BJ (cell line): ENCODE measurements at regions not wholly inside any gene's neighbourhood (a gene's known extent, or its start where the extent isn't known, plus 50 kb on each side); places are given as distances from the start of the nearest gene placed in this dataset.

Experiments used
- CTCF ChIA-PET: fragments of 350-600 bp; formaldehyde crosslinking; extraction: SDS; loops from one replicate; lab custom pipeline; 2021; ENCODE audit warnings: antibody characterized with exemption, inconsistent platforms; lab: Yijun Ruan, JAX
- POLR2A ChIA-PET: fragments of 300-600 bp; sonication (Branson Sonifier 250); formaldehyde crosslinking; extraction: SDS; loops from one replicate; lab custom pipeline; 2021; ENCODE audit warnings: antibody characterized with exemption; lab: Charles Lee
- DNase-seq: peaks from one replicate; pipeline ENCODE4 v3.0.0-alpha.2; 2011; ENCODE audit warnings: low read depth
- H3K27me3 ChIP-seq: 2 replicates; pipeline ENCODE4 v1.6.0; 2011; ENCODE audit warnings: low read length; ENCODE audit not compliant: control insufficient read depth, insufficient read depth
- H3K36me3 ChIP-seq: 2 replicates; pipeline ENCODE4 v1.5.1; 2011; ENCODE audit warnings: low read length; ENCODE audit not compliant: control insufficient read depth, insufficient read depth
- H3K4me3 ChIP-seq: 2 replicates; pipeline ENCODE4 v1.5.1; 2011; ENCODE audit warnings: low read depth, mild to moderate bottlenecking, control low read depth, low read length
- TF ChIP-seq, protein P1 (sequence below): IDR thresholded peaks from 2 replicates; pipeline ENCODE4 v1.5.1; 2011; ENCODE audit warnings: low read depth, mild to moderate bottlenecking, control low read depth, inconsistent platforms, low read length, moderate library complexity; ENCODE audit not compliant: insufficient read depth

DNA sequence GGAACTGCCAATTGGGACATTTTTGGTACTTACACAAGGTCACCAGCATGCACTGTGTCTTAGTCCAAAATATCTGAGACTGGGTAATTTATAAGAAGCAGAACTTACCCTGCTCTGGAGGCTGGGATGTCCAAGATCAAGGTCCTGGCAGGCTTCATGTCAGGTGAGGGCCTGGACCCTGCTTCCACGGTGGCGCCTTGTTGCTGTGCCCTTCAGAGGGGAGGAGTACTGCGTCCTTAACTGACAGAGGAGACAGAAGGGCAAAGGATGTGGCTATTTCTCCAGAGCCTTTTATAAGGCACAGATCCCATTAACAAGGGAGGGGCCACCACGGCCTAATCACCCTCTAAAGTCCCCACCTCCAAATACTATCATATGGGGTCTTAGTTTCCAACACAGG is 178.9 kb downstream of the C16orf95 start:
- CTCF ChIA-PET, result interaction anchor here (1.1 to 1.2 kb wide), 2 partner anchors 11 to 95 kb away, joined by 3 to 5 read pairs; no protein-coding TSS in a partner anchor
- H3K27me3 ChIP-seq, result no peaks in the 10 kb centered on the region
- DNase-seq, result no peak
- no peak overlapping the region for H3K4me3 ChIP-seq
- H3K36me3 ChIP-seq, result no peaks in the 10 kb centered on the region
- POLR2A ChIA-PET, result no interaction called here
- TF ChIP-seq, protein P1, sequence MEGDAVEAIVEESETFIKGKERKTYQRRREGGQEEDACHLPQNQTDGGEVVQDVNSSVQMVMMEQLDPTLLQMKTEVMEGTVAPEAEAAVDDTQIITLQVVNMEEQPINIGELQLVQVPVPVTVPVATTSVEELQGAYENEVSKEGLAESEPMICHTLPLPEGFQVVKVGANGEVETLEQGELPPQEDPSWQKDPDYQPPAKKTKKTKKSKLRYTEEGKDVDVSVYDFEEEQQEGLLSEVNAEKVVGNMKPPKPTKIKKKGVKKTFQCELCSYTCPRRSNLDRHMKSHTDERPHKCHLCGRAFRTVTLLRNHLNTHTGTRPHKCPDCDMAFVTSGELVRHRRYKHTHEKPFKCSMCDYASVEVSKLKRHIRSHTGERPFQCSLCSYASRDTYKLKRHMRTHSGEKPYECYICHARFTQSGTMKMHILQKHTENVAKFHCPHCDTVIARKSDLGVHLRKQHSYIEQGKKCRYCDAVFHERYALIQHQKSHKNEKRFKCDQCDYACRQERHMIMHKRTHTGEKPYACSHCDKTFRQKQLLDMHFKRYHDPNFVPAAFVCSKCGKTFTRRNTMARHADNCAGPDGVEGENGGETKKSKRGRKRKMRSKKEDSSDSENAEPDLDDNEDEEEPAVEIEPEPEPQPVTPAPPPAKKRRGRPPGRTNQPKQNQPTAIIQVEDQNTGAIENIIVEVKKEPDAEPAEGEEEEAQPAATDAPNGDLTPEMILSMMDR, result no peak

DNA sequence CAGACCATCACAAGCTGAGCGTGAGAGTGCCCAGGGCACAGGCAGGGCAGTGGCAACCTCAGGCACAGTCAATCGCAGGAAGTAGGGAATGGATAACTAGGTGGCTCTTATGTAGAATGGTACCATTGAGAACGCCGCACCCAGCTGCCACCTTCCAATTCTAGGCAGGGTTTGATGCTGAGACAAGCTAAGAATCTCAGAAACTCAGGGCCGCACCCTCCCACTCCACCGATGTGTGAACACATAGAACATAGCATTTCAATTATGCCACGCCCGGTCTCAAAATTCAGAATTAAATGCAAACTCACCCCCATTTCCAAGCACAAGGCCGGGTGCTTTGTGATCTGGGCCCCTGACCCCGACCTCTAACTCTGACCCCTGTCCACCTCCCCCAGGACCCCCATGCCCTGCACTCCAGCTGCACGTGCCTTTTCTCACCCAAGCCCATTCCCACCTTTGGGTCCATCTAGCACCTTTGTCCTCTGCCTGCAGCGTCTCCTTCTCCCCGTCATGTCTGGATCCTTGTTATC is 178.4 kb downstream of the C16orf95 start:
- POLR2A ChIA-PET, result no interaction called here
- Histone ChIP-seq H3K27me3 (no peaks in the 10 kb centered on the region), H3K4me3 (no peak overlapping the region), H3K36me3 (no peaks in the 10 kb centered on the region)
- DNase-seq, result no peak
- CTCF ChIA-PET, result interaction anchor here (1.2 kb wide), 1 partner anchor 12 kb away, joined by 5 read pairs; no protein-coding TSS in a partner anchor
- TF ChIP-seq, protein P1, result no peak

DNA sequence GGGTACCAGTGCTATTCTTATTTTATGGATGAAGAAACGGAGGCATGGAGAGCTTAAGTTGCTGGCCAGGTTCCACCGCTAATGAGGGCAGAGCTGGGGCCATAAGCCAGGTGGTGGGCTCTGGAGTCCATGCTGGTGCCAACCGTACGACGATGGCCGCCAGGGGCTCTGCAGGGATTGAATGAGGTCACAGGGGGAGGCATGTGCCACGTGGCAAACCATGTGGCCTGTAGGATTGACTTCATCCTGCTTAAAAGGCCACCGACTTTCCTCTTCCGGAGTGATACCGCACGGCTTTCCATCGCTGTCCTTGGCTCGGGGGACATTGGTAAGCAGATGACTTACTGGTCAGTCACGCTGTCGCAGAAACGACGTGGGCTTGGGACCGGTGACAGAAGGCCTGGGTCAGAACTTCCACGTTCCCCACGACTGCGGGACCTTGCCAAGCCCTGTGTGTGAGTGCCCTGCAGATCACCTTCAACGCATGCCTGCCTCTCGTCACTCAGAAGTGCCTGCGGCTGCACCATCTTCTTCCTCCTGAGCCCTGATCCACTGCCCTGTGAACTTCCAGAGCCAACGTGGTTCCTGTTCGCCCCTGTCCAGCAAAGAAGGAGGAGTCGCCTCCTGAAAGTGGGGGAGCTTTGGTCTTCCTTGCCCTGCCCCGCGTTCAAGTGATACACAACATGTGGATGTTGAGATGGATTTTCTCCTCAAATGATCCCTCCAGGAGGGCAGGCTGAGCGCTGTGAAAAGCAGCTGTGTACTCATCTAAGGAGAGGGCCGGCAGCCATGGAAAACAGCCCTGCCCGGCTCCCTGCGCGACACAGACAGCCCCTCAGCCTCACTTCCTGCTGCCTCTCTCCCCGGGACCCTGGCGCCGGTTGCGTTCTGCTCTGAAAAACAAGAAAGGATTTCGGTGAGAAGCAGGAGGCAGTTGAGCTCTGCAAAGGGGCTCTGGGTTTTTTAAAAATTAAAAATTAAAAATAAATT is 176.7 kb downstream of the C16orf95 start:
- Histone ChIP-seq H3K36me3 (no peaks in the 10 kb centered on the region), H3K27me3 (no peaks in the 10 kb centered on the region), H3K4me3 (no peak overlapping the region)
- ChIA-PET POLR2A (no interaction called here), CTCF (no interaction called here)
- TF ChIP-seq, protein P1, result no peak
- no peak for DNase-seq

DNA sequence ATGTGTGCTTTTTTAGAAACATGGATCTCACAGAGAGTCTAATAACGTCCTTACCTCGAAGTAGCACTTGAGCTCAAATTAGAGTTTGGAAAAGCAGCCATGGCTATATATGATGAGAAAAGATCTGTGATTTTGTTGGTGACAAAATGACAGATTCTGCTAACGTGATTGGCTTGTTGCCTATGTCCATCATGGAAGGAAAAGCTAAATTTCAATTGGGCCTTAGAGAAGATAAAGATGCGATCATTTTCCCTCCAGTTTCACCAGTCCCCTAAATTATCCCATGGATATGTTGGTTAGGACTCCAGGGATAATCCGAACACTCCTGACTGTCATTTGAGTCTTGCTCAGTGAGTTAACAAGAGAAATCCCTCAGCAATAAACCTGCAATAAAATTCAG is 175.8 kb downstream of the C16orf95 start:
- TF ChIP-seq, protein P1, result no peak
- H3K4me3 ChIP-seq, result no peak overlapping the region
- ChIA-PET POLR2A (no interaction called here), CTCF (interaction anchor here (0.7 to 1.0 kb wide), 2 partner anchors 8 kb away, joined by 3 read pairs; no protein-coding TSS in a partner anchor)
- DNase-seq, result no peak
- H3K36me3 ChIP-seq, result no peaks in the 10 kb centered on the region
- no peaks in the 10 kb centered on the region for H3K27me3 ChIP-seq

DNA sequence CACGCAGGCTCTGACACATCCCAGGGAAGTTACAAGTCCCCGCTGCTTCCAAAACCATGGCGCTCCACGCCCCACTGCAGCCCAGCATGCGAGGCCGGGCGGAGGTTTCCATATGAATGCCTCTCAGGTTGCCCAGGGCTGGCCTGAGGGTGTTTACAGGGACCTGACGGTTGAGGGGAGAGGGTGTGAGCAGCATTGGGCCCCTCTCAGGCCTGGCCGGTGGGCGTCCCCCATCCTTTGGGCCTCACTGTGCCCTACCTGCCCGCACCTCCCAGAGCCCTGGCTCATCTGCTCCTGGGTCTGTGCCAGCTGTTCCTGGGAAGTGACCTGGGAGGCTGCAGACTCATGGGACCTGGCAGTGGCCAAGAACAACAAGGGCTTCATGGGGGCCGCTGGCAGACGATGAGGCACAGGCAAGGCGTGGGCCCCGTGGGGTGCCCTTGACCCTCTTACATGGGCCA is 173.5 kb downstream of the C16orf95 start:
- TF ChIP-seq, protein P1, result no peak
- Histone ChIP-seq H3K4me3 (no peak overlapping the region), H3K27me3 (no peaks in the 10 kb centered on the region), H3K36me3 (no peaks in the 10 kb centered on the region)
- DNase-seq, result no peak
- CTCF ChIA-PET, result no interaction called here
- POLR2A ChIA-PET, result no interaction called here
